SU-DHL-6 (cell line): ENCODE measurements at regions not wholly inside any gene's neighbourhood (a gene's known extent, or its start where the extent isn't known, plus 50 kb on each side); places are given as distances from the start of the nearest gene placed in this dataset.

ENCODE experiments used
- H2AFZ ChIP-seq: fragments of 200-600 bp; sonication (generic); 2 replicates; pipeline ENCODE4 v1.6.1; 2014; ENCODE audit warnings: low read depth, mild to moderate bottlenecking, moderate library complexity, mixed read lengths, antibody characterized with exemption, low read length; ENCODE audit not compliant: severe bottlenecking
- H3F3A ChIP-seq: fragments of 200-600 bp; shearing (Covaris generic); 2 replicates; pipeline ENCODE4 v1.6.0; 2016; ENCODE audit warnings: antibody characterized with exemption, mild to moderate bottlenecking; ENCODE audit not compliant: insufficient read depth
- H3K27ac ChIP-seq: fragments of 200-600 bp; sonication (generic); 2 replicates; pipeline ENCODE4 v1.5.1; 2016; ENCODE audit warnings: low read depth, mild to moderate bottlenecking, low read length, moderate library complexity, mixed read lengths
- H3K27me3 ChIP-seq: fragments of 200-600 bp; sonication (generic), shearing (Covaris generic); 2 replicates; pipeline ENCODE4 v1.6.0; 2014; ENCODE audit warnings: mild to moderate bottlenecking, low read length
- H3K36me3 ChIP-seq: fragments of 200-600 bp; sonication (generic); 2 replicates; pipeline ENCODE4 v1.6.1; 2014; ENCODE audit warnings: mild to moderate bottlenecking, low read length, mixed read lengths
- H3K4me2 ChIP-seq: fragments of 300-600, 200-600 bp; shearing (Covaris generic), sonication (generic); 2 replicates; pipeline ENCODE4 v1.6.0; 2014; ENCODE audit warnings: low read length, low read depth, mild to moderate bottlenecking; ENCODE audit not compliant: poor library complexity, severe bottlenecking
- H3K4me3 ChIP-seq: fragments of 200-600 bp; sonication (generic); 2 replicates; pipeline ENCODE4 v1.5.1; 2014; ENCODE audit warnings: antibody characterized with exemption, low read length, mild to moderate bottlenecking, mixed read lengths; ENCODE audit not compliant: insufficient read depth, poor library complexity, severe bottlenecking
- H3K79me2 ChIP-seq: fragments of 200-600 bp; sonication (generic); 2 replicates; pipeline ENCODE4 v1.6.1; 2014; ENCODE audit warnings: mild to moderate bottlenecking, low read length, moderate library complexity; ENCODE audit not compliant: insufficient read depth
- H3K9ac ChIP-seq: fragments of 200-600 bp; sonication (generic); 2 replicates; pipeline ENCODE4 v1.7.0; 2014; ENCODE audit warnings: mild to moderate bottlenecking, low read length
- H3K9me2 ChIP-seq: fragments of 200-600 bp; sonication (generic); replicated peaks from 2 replicates; pipeline ENCODE4 v1.6.1; 2014; ENCODE audit warnings: low read length; ENCODE audit not compliant: insufficient read depth
- H3K9me3 ChIP-seq: fragments of 200-600 bp; sonication (generic); 2 replicates; pipeline ENCODE4 v1.6.1; 2014; ENCODE audit warnings: low read length, mixed read lengths; ENCODE audit not compliant: insufficient read depth
- H4K20me1 ChIP-seq: fragments of 200-600 bp; sonication (generic); 2 replicates; pipeline ENCODE4 v1.6.1; 2014; ENCODE audit warnings: low read depth, mild to moderate bottlenecking, antibody characterized with exemption, low read length, moderate library complexity, mixed read lengths
- EZH2phosphoT487 ChIP-seq: fragments of 200-600 bp; sonication (generic), shearing (Covaris generic); conservative IDR thresholded peaks from 2 replicates; pipeline ENCODE4 v1.6.1; 2018; ENCODE audit warnings: mild to moderate bottlenecking, antibody characterized with exemption, low read length, moderate library complexity, mixed read lengths
- TF ChIP-seq, protein P1 (sequence below): fragments of 200-600 bp; sonication (generic); IDR thresholded peaks from one replicate; pipeline ENCODE4 v1.5.1; 2017; ENCODE audit warnings: antibody characterized with exemption, mild to moderate bottlenecking, low read length, moderate library complexity; ENCODE audit not compliant: insufficient read depth, poor library complexity, severe bottlenecking

DNA sequence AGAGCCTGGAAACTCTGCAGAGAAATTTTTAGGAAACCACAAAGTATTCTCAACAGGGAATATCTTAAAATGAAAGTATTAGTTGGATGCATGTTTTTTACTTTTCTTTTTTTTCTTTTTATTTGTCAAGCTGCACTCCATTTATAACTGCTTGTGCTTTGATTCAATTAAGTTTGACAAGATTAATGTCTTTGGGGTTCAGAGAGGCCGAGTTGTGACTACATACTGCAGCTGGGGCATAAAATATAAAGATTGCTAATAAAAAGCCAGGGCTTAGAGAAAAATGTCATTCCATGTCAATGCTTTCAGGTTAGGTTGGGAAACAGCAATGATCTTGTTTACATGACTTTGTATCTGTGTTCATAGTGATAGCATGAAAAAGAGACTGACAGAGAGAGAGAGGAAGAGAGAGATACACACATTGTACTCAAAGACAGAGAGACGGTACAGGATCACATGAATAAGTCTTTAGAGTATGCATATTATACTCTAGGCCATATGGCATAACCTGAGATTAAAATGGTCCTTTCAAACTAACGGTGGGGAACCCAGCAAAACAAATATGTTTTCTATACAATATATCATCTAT, 1022.3 kb upstream of the CNTNAP5 start:
- H3K27ac ChIP-seq = no peak overlapping the region
- H4K20me1 ChIP-seq = no peaks in the 10 kb centered on the region
- no peaks in the 10 kb centered on the region for H3K36me3 ChIP-seq
- no peak for TF ChIP-seq EZH2phosphoT487
- TF ChIP-seq, protein P1, sequence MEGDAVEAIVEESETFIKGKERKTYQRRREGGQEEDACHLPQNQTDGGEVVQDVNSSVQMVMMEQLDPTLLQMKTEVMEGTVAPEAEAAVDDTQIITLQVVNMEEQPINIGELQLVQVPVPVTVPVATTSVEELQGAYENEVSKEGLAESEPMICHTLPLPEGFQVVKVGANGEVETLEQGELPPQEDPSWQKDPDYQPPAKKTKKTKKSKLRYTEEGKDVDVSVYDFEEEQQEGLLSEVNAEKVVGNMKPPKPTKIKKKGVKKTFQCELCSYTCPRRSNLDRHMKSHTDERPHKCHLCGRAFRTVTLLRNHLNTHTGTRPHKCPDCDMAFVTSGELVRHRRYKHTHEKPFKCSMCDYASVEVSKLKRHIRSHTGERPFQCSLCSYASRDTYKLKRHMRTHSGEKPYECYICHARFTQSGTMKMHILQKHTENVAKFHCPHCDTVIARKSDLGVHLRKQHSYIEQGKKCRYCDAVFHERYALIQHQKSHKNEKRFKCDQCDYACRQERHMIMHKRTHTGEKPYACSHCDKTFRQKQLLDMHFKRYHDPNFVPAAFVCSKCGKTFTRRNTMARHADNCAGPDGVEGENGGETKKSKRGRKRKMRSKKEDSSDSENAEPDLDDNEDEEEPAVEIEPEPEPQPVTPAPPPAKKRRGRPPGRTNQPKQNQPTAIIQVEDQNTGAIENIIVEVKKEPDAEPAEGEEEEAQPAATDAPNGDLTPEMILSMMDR = no peak
- H2AFZ ChIP-seq = no peak overlapping the region
- no peaks in the 10 kb centered on the region for H3K27me3 ChIP-seq
- H3K79me2 ChIP-seq = no peaks in the 10 kb centered on the region
- no peaks in the 10 kb centered on the region for H3F3A ChIP-seq
- H3K9me3 ChIP-seq = no peaks in the 10 kb centered on the region
- no peak overlapping the region for H3K9ac ChIP-seq
- H3K4me3 ChIP-seq = no peak overlapping the region
- no peak overlapping the region for H3K4me2 ChIP-seq
- H3K9me2 ChIP-seq = no peaks in the 10 kb centered on the region

DNA sequence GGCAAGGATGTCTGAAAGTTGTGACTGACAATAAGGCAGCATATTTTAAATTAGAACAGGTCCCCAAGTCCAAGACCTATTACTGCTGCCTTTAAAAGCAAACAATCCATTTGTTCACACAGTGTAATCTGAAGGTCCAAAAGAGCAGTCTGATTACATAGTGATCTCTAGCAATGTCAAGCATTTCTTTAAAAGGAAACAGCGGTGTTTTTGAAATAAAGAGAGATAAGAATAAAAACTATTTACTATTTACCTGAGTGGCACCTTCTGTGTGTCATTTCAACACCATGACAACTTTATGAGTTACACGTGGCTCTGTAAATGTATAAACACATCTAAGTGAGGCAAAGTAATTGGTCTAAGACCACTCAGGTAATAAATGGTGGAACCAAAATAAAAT, 1009.9 kb upstream of the CNTNAP5 start:
- no peaks in the 10 kb centered on the region for H4K20me1 ChIP-seq
- H3F3A ChIP-seq = no peaks in the 10 kb centered on the region
- no peak overlapping the region for H3K9ac ChIP-seq
- H3K4me2 ChIP-seq = no peak overlapping the region
- H3K9me2 ChIP-seq = no peaks in the 10 kb centered on the region
- no peak overlapping the region for H3K27ac ChIP-seq
- no peaks in the 10 kb centered on the region for H3K36me3 ChIP-seq
- no peak overlapping the region for H3K4me3 ChIP-seq
- H3K79me2 ChIP-seq = no peaks in the 10 kb centered on the region
- no peaks in the 10 kb centered on the region for H3K27me3 ChIP-seq
- no peaks in the 10 kb centered on the region for H3K9me3 ChIP-seq
- no peak overlapping the region for H2AFZ ChIP-seq
- TF ChIP-seq EZH2phosphoT487 = no peak
- TF ChIP-seq, protein P1 = no peak

DNA sequence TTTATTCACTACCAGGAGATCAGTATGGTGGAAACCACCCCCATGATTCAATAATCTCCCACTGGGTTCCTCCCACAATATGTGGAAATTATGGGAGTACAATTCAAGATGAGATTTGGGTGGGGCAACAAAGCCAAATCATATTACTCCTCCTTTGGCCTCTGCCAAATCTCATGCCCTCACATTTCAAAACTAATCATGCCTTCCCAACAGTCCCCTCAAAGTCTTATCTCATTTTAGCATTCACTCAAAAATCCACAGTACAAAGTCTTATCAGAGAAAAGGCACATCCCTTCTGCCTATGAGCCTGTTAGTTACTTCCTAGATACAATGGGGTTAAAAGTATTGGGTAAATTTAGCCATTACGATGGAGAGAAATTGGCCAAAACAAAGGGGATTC, 989.5 kb upstream of the CNTNAP5 start:
- Histone ChIP-seq H3F3A (no peaks in the 10 kb centered on the region), H2AFZ (no peak overlapping the region), H3K4me2 (no peak overlapping the region), H3K9me2 (no peaks in the 10 kb centered on the region), H3K9ac (no peak overlapping the region), H3K36me3 (no peaks in the 10 kb centered on the region), H3K27me3 (no peaks in the 10 kb centered on the region), H3K4me3 (no peak overlapping the region), H3K79me2 (no peaks in the 10 kb centered on the region), H3K27ac (no peak overlapping the region), H3K9me3 (no peaks in the 10 kb centered on the region), H4K20me1 (no peaks in the 10 kb centered on the region)
- TF ChIP-seq, protein P1 = no peak
- TF ChIP-seq EZH2phosphoT487 = no peak
